CD4-positive, alpha-beta T cell treated with Interleukin-4 for 4 hours (primary cell): ENCODE measurements at regions not wholly inside any gene's neighbourhood (a gene's known extent, or its start where the extent isn't known, plus 50 kb on each side); places are given as distances from the start of the nearest gene placed in this dataset.

Experiments used
- DNase-seq: peaks from one replicate; pipeline ENCODE4 v3.0.0-alpha.2; 2020

DNA sequence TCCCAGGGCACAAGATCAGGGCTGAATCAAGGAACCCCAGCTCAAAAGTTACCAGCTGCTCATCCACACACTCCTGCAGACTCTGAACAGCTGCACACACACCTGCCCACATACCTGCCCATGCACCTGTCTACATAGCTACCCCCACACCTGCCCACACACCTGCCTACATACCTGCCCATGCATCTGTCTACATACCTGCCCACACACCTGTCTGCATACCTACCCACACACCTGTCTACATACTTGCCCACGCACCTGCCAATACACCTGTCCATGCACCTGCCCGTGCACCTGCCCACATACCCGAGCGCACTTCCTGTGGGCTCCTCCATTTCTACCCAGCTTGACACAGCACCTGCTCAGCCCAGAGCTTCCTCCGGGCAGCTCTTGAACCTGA, 122.8 kb upstream of the AGAP1 start:
- DNase-seq, result no peak

GRCh38 chr2:235373171-235373570, 120.7 kb upstream of the AGAP1 start:
- DNase-seq, result no peak

DNA sequence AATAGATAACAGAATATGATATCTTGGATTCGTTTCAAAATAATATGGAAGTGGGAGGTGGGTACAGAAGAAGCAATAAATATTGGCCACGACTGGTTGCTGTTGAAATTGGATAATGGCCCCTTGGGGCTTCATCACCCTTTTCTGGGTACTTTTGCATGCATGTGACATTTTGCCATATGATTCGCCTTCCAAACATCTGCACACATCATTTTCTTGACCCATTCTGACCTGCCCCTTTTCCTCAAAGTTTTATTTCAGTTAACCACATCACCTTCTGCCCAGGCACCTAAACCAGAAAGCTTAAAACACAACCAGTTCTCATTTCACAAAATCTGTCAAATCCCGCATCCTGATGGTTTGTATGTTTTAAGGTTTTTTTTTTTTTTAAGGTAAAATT, 116.7 kb upstream of the AGAP1 start:
- DNase-seq, result no peak

GRCh38 chr2:235378246-235378645, 115.6 kb upstream of the AGAP1 start:
- no peak for DNase-seq

- no peak for DNase-seq
These were observed 114.9 kb upstream of the AGAP1 start for GRCh38 chr2:235378944-235379343.

DNA sequence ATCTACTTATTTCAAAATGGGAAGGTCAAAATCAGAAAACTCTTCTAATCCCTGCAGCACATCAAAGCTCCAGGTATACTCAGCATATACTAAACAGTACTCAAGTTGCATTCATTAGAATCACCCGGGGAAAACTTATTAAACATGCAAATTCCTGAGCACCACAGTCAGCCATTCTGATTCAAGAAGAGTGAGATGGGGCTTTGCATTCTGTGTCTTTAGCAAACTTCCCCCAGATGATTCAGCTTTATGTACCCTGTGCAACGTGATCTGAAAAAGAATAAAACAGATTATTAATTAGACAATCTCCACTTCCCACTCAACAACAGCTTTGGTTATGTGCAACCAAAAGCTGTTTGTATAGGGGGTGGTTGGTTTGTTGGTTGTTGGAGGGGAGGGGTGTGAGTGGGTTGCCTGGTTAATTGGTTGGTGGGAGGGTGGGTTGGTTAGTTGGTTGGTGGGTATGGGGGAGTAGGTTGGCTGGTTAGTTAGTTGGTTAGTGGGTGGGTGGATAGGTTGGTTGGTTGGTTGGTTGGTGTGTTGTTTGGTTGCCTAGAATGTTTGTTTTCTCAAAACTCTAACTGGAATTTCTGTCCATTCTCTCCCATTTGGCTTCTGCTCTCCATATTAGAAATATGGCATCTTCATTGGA, 112.5 kb upstream of the AGAP1 start:
- DNase-seq, result no peak

DNA sequence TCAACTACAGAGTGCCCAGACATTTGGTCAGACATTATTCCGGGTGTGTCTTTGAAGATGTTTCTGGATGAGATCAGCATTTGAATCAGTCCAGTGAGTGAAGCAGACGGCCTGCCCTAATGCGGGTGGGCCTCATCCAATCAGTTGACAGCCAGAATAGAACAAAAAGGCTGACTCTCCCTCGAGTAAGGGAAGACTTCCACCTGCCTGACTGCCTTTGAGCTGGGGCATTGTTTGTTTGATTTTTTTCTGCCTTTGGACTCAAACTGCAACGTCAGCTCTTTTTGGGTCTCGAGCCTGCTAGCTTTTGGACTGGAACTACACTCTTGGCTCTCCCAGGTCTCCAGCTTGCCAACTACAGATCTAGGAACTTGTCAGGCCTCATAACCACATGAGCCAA, 111.7 kb upstream of the AGAP1 start:
- no peak for DNase-seq

GRCh38 chr2:235382601-235383000, 111.2 kb upstream of the AGAP1 start:
- DNase-seq, result no peak

DNA sequence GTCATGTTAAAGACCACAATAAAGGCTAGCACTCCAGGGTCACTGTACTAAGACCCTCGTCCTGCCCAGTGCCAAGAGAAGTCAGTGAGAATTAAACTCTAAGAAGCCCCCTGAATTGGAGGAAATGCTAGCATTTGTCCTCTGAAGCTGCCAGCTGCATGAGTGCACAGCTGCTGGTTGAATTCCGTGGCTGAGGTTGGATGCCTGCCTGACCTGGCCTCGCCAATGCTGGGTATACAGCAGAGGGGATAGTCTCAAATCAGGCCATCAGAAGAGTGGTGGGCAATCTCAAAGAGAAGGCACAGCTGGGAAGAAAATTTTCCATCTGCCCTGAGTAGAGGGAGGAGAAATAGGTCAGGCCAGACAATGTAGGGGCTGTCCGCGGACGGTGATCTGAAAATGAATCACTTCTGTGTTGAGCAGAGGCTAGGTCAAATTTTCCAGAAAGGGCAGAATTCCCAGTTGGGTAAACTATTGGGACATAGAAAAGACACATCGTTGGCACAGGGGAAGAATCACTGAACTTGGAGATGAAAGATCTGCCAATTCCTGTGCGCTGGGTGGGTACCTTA, 110.5 kb upstream of the AGAP1 start:
- no peak for DNase-seq

GRCh38 chr2:235384624-235385023, 109.2 kb upstream of the AGAP1 start:
- no peak for DNase-seq

DNA sequence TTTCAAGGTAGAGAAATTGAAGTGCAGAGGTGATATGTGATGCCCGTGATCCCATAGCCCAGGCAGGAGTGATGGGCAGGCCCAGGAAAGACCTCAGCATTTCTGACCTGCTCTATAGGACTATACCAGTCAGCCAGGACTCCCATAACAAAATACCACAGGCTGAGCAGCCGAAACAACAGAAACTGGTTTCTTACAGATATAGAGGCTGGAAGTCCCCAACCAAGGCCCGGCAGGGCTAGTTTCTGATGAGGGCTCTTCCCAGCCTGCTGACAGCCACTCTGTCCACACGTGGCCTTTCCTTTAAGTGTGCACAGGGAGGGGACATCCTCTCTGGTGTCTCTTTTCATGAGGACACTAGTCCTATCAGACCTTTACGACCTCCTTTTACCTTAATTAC, 104.2 kb upstream of the AGAP1 start:
- no peak for DNase-seq

GRCh38 chr2:235390108-235390815, 103.6 kb upstream of the AGAP1 start:
- DNase-seq, result peak; percentile 26

- DNase-seq, result no peak
These were observed 103.0 kb upstream of the AGAP1 start for GRCh38 chr2:235390816-235391194.

- no peak for DNase-seq
These were observed 101.8 kb upstream of the AGAP1 start for GRCh38 chr2:235391921-235392615.

- DNase-seq, result no peak
These were observed 99.5 kb upstream of the AGAP1 start for GRCh38 chr2:235394278-235394828.

- DNase-seq, result no peak
These were observed 97.6 kb upstream of the AGAP1 start for GRCh38 chr2:235396071-235396846.

- DNase-seq, result no peak
These were observed 95.5 kb upstream of the AGAP1 start for GRCh38 chr2:235398321-235398720.

GRCh38 chr2:235399895-235400294, 93.9 kb upstream of the AGAP1 start:
- no peak for DNase-seq

- no peak for DNase-seq
These were observed 91.4 kb upstream of the AGAP1 start for GRCh38 chr2:235402422-235402821.

DNA sequence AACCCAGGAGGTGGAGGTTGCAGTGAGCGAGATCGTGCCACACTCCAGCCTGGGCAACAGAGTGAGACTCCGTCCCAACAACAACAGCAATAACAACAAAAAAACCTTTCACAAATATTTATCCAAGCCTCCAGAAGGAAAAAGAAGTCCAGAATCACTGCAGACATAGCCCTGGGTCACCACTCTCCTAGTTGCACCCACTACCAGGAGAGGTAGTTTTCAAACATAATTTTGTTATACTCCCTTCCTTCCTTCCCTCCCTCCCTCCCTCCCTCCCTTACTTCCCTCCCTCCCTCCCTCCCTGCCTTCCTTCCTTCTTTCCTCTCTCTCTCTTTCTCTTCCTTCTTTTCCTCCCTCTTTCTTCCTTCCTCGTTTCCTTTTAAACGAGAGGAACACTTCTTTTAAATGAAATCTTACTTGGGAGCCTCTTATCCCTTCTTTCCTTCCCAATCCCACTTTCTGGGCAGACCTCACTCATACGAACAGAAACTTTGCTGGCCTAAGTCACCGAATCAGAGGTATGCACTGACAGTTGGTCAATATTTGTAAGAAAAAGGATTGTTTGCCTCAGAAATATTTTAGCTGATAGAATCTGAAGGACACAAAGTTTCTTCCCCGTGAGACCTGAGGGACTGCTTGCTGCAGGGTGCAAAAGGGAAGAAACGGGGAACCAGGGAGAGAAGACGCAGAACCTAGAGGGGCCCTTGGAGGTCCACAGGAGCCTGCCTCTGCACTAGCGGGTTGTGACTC, 88.1 kb upstream of the AGAP1 start:
- DNase-seq, result no peak

- DNase-seq, result no peak
These were observed 87.4 kb upstream of the AGAP1 start for GRCh38 chr2:235406430-235406829.

DNA sequence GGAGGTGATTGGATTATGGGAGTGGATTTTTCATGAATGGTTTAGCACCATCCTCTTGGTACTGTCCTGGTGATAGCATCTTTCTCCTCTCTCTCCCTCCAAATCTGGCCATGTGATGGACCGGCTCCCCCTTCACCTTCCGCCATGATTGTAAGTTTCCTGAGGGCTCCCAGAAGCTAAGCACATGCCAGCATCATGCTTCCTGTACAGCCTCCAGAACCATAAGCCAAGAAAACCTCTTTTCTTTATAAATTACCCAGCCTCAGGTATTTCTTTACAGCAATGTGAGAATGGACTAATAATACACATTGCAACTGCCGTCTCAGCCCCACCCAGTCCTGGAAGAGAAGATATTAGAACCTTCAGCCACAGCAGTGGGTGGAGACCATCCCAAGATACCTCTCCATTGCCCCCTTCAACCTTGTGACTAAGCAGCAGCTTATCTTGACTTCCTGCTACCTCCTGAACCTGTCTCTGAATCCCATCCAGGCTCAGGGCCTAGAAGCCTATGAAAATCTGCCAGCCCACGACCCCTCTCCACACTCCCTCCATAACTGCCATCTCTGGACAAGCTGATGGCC, 81.8 kb upstream of the AGAP1 start:
- DNase-seq, result no peak
